Activated T-helper 1 cell treated with Interleukin-2 at 50 U/mL for 16 hours (primary cell): ENCODE measurements at regions not wholly inside any gene's neighbourhood (a gene's known extent, or its start where the extent isn't known, plus 50 kb on each side); places are given as distances from the start of the nearest gene placed in this dataset.
"Not testable (repeated sequence)": the region's sequence is repeated elsewhere in the genome, so short reads cannot be mapped to it uniquely, and the experiment has no call there.

Source experiments
- DNase-seq: peaks from one replicate; pipeline ENCODE4 v3.0.0-alpha.2; 2020; ENCODE audit warnings: low read depth

DNA sequence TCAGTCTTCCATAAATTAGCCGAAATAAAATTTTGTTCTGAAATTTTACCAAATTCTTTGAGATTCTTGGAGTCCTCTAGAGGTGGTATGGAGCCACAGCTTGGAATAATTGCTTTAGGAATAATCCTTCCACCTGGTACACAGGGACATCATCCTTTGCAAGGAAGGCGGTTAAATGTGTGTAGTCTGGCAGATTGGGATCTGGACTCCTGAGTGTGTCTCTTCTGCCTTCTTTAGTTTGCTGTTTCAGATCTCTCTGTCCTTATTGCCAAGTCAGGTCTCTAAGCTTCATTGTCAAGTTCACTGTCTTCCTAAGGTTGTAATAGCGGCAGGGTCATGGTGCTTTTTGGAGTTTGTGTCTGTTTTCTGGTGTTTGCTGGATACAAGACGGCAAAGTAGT lies 393.9 kb upstream of the RGS6 start:
- DNase-seq: no peak

DNA sequence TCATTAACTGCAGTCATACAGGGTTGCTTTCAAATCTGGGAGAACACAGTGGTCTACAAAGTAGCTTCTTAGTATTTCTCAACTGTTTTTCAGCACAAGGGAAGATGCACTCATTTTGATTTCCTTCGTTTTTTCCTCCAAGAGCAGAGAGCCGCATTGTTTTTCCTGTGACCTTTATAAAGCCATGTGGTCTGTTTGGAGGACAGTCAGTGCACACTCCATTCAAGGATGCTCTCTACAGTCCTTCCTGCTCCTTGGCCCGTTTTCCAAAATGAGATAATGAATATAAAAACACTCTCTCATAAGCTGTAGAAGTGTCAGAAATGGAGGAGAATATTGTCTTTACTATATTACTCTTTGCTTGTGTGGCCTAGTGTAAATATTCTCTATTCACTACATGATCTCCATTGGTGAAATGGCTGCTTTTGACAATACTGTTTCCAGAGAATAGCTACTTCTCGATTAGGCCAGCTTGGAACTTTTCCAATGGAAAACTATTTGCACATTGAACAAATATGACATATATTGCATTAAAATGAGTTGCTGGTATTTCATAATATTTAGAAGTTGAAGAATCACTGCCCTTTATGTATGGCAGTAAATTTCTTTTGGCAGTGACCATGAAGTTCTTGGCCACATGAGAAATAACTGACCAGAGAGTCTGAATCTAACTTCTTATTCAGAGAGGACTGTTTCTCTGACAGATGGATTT lies 393.1 kb upstream of the RGS6 start:
- DNase-seq: no peak

DNA sequence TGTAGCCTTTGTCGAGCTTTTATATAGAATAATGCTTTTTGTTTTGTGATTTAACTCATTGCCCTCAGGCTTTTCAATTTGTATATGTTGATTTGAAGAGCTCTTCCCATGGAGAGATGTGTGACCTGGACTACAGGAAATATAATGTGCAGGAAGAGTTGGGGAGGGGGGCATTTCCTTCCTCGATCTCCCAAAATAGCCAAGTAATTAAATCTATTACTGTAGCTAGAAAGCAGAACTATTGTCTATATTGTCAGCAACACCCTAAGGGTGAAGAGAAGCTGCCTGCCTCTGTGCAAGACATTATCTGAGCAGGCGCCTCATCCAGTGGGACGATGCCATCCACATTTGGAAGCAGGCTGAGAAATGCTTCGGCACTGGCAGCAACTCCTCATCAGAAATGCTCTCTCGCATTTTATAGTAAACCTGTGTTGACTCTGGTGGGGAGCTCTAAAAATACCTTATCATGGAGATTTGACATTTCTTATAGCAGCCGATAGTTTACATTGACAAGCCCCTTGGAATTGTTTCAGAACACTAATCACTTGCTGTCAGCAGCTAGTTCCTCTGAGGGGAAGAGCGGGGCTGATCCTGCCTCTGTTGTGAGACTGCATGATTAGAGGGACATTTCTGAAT lies 392.5 kb upstream of the RGS6 start:
- no peak for DNase-seq

DNA sequence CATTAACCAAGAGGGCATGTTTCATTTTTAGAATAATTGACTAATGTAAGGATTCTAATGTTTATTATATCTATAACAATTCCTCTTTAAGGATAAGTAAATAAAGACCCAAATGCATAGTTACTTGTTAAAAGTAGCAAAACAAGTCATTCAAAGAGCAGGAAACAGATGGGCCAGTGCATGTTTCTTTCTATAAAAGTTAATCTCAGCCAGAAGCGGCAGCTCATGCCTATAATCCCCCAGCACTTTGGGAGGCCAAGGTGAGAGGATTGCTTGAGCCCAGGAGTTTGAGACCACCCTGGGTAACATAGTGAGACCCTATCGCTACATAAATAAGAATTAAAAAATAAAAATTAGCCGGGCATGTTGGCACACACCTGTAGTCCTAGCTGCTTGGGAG lies 391.0 kb upstream of the RGS6 start:
- no peak for DNase-seq

DNA sequence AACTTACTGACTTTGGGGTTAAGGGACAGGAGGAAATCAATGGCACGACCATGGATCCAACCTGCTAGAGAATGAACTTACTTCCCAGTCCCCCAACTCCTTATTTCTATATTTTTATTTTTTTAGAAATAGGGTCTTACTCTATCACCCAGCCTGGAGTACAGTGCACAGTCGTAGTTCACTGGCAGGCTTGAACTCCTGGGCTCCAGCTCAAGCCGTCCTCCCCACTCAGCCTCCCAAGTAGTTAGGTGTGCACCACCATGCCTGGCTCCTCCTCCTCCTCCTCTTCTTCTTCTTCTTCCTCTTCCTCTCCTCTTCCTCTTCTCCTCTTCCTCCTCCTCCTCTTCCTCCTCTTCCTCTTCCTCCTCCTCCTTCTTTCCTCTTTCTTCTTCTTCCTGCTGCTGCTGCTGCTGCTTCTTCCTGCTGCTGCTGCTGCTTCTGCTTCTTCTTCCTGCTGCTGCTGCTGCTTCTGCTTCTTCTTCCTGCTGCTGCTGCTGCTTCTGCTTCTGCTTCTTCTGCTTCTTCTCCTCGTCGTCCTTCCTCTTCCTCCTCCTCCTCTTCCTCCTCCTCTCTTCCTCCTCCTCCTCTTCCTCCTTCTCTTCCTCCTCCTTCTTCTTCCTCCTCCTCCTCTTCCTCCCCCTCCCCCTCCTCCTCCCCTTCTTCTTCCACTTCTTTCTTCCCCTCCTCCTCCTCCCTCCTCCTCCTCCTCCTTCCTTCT lies 390.1 kb upstream of the RGS6 start:
- DNase-seq: no peak

DNA sequence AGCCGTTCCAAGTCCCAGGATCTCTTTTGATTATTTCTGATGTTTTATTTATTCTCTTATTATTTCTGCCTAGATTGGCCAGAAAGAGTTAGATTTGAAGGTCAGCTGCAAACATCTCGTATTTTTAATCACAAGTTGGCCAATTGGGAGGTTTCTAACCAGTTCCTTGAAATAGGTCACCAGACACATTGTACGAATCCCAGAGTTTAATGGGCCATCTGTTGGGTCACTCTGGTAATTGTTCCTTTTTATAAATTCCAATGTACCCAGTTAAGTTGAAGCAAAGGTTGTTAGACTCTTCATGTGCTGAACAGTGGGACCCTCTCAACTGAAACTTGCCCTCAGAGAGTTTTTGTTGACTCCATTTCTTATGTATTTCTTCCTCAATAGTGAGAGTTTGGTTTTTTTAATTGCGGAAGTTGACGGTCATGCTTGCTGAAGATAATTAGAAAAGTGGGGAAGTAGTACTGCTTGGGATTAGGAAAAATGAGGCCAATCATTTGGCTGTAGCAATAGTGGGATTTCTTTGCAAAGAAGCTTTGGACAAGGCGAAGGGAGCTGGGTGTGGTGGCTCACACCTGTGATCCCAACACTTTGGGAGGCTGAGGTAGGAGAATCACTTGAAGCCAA lies 382.7 kb upstream of the RGS6 start:
- DNase-seq: no peak

DNA sequence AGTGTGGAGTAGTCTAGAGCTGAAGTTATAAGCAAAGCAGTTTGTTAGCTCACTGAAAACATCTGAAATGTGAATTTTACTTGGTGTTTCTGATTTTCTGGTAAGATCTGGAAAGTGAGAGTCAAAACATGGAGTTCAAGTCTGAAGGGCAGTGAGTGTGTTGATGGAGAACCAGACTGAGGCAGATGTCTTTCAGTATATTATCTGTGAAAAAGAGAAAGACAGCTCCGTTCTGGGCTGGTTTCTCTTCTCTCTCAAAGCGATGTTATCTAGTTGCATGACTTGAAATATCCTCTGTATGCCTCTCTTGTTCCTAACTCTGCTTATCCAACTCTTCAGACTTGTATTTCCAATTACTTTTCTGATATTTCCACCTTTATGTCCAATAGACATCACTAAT lies 381.9 kb upstream of the RGS6 start:
- no peak for DNase-seq

DNA sequence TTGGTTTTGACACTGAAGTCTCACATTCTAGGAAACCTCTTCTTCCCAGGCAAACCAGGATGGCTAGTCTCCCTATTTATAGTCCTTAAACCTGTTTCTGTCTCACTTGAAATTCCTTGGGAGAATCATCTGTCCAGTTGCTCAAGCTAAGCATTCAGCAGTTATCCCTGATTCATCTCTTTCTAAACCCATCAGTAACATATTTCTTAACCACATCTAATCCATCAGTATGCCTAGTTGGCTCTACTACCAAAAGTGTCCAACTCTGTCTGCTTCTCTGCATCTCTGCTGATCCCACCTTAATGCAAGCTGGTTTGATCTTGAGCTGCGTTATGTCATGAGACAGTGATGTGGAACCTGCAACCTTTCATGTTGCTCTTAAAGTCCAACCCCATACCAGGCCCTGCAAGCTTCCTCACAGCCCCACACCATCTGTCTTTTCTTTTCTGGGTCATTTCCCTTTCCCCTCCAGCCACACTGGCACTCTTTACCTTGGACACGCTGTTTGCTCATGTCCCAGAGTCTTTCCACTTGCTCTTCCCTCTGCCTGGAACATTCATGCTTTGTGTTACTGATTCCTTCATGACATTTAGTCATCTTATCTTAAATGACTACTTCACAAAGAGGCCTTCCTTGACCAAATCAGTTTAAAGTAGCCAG lies 380.8 kb upstream of the RGS6 start:
- DNase-seq: no peak

DNA sequence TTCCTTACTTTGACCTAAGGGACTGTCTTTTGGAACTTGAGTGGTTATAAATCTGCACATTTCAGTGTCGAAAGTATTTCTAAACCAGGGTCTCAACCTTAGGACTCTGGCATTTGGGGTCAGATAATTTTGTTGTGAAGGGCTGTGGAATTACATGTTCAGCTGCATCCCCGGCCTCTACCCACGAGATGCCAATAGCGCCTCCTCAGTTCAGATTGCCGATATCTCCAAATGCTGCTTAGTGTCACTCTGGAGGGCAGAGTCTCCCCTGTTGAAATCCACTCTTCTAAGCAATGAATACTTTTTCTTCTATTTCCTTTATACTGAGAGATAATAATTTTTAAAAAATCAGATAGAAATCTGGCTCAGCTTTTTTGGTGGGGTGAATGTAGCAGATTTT lies 379.4 kb upstream of the RGS6 start:
- no peak for DNase-seq

DNA sequence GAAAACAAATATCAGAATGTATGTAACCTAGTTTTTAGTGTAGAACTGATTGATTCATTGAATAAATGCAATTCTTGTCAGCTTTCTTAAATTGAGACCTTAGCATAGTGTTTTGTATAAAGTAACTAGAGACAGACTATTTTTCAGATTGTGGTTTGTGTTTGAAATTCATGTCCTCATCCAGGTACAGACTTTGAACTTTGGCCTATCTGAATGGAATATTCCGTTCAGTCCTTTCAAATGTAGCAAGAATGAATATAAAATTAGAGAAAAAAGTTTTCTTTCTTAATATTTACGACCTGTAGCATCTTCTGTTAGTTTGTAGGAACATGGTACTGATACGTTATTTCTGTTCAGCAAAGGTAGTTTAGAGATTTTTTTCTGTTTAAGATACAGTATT lies 378.4 kb upstream of the RGS6 start:
- no peak for DNase-seq

DNA sequence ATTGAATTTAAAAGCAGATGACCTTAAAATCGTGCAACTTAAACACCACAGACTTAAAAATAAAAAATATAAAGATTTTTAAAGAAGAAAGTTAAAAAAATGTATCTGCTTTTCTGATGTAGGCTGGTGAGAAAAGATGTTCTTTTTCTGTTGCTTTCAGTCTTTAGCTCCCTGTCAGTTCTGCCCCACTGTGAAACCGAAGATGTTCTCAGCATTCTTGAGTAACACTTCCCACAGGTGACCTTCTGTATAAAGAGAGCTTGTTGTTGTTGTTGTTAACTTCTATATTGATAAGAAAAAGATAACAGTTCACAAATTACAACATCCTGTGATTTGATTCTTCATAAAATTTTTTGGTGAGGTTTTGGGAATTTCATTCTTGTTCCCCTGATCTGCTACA lies 377.9 kb upstream of the RGS6 start:
- no peak for DNase-seq

DNA sequence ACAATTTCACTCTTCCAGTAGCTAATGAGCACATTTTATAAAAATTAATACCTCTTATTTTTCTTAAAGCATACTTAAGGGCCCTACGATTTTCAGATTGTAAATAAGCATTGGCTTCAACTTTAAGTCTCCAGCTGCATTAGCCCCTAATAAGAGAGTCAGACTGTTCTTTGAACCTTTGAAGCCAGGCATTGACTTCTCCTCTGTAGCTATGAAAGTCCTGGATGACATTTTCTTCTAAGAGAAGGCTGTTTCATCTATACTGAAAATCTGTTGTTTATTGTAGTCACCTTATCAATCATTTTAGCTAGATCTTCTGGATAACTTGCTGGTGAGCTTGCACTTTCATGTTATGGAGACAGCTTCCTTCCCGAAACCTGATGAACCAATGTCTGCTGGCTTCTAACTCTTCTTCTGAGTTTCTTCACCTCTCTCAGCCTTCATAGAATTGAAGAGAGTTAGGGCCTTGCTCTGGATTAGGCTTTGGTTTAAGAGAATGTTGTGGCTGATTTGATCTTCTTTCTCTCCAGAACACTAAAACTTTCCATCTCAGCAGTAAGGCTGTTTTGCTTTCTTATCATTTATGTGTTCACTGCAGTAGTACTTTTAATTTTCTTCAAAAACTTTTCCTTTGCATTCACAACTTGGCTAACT lies 377.1 kb upstream of the RGS6 start:
- no peak for DNase-seq

DNA sequence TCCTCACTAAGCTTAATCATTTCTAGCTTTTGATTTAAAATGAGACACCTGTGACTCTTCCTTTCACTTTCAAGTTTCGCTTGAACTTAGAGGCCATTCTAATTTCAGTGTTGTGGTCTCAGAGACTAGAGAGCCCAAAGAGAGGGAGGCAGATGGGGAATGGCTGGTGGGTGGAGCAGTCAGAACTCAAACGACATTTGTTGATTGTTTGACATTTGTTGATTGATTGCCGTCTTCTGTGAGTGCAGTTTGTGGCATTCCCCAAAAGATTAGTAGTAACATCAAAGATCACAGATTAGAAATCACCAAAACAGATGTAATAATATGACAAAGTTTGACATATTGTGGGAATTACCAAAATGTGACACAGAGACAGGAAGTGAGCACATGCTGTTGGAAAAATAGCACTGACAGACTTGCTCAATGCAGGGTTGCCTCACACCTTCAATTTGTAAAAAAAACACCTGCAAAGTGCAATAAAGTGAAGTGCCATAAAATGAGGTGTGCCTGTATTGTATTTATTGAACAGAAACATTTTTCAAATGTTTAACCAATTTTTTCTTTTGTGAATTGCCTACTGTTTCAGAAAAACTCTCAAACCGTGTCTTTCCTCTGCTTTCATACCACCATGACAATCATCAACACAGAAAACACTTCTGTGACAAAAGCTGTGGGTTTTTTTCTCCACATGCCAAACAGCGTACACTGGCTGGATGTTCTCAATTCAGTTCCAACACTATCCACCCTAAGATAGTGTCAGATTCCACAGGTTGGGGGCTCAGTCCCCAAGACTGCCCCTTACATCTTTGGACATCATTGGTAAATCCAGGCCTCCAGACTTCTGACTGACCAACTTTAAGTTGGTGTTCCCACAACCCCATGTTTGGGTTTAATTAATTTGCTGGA lies 376.3 kb upstream of the RGS6 start:
- DNase-seq: peak; percentile 5

DNA sequence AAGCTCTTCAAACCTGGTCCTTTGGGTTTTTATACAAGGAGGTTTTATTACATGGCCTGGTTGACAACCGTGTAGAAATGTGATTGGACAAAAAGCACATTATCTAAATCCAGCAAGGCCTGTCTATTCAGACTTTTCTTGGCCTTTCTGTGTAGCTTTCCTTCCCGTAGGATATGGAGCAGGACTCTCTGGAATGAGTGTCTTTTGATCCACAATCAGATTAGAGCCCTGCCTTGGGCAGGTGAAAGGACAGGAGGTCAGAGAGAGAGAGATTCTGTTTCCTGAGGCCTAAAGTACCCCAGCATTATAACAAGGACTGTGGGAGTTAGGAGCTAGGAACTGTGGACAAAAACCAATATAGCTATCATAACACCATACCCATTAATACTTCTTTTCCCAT lies 375.5 kb upstream of the RGS6 start:
- no peak for DNase-seq

DNA sequence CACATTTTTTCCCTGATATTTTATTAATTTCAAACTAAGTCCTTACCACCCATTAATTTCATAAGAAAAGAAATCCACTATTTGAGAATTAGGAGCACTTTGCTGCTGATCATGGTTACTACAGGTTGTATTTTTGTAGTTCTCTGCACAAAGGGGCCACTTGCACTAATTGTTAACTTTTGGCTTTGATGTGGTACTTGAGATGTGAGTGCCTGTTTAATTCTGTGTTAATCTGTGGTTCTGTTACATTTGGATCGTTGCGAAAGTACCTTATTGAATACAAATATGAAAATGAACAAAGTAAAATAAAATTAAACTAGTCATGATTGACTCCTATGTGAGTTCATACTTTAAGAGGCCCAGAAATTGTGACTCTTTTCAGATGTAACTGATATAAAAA lies 374.9 kb upstream of the RGS6 start:
- DNase-seq: no peak

DNA sequence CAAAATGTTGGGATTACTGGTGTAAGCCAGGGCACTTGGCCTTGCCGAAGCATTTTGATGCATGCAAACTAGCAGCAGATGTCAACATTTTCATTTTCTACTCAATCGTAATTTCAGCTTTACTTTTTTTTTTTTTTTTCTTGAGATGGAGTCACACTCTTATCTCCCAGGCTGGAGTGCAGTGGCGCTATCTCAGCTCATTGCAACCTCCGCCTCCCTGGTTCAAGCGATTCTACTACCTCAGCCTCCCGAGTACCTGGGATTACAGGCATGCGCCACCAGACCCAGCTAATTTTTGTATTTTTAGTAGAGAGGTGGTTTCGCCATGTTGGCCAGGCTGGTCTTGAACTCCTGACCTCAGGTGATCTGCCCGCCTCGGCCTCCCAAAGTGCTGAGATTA lies 373.3 kb upstream of the RGS6 start:
- not testable (repeated sequence) for DNase-seq

DNA sequence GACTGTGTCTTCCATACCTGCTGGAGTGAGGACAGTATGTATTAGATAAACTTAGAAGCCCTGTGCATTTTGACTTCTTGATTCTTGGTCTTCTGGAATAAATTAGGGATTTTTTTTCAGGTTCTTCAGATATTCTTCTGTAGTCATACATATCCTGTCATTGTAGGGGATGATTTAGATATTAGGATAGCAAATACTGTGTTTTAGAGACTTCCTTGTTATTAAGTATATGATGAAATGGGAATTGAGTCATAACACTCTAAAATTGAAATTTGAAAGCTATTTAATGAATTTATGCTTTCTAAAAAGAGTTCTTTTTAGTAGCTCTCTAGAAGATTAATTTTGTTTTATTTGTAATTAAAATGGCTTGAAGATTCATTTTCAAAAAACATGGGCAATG lies 371.5 kb upstream of the RGS6 start:
- DNase-seq: no peak

DNA sequence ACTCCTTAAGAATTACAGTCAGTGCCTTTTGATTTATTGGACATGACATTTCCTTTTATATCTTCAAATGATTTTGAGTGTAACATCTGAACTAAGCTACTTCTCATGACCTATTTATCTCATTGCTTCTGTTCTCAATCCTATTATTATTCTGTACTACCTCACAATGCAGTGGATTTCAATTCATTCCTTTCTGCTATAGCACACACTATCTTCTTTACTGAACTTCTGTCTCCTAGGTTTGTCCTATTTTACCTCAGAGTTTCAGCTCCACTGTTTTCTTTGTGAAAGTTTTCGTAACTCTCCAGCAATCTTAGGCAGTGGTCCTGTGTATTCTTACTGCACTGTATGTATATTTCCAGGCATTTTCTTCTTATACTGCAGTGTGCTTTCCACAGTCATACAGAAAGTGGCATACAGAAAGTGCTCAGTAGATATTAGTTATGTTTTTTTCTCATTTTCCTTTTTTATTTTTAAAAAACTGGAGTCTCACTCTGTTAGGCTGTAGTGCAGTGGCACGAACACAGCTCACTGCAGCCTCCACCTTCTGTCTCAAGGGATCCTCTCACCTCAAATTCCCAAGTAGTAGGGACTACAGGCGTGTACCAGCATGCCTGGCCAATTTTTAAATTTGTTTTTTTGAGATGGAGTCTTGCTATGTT lies 368.6 kb upstream of the RGS6 start:
- no peak for DNase-seq

DNA sequence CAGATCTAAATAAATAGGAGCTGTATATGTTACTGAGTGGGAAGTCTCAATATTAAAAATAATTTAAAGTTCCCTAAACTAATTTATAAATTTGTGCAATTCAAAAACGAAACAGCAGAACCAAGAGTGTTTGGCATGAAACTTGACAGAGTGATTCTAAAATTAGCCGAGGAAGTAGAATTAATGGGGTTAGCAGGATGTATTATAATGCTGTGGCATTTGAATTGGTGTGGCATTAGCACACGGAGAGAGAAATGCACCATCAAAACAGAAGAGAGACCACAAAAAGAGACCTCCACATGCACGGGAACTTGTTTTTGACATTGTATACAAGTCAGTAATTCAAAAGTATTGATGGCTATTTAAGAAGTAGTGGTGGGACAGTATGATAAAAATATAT lies 366.0 kb upstream of the RGS6 start:
- DNase-seq: no peak

DNA sequence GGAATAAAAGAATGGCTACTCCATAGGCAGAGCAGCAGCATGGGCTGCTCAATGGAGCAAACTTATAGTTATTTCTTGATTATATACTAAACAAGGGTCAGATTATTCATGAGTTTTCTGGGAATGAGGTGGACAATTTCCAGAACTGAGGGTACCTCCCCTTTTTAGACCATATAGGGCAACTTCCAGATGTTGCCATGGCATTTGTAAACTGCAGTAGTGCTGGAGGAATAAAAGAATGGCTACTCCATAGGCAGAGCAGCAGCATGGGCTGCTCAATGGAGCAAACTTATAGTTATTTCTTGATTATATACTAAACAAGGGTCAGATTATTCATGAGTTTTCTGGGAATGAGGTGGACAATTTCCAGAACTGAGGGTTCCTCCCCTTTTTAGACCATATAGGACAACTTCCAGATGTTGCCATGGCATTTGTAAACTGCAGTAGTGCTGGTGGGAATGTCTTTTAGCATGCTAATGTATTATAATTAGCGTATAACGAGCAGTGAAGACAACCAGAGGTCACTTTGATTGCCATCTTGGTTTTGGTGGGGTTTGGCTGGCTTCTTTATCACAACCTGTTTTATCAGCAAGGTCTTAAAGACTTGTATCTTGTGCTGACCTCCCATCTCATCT lies 364.6 kb upstream of the RGS6 start:
- not testable (repeated sequence) for DNase-seq
